H1 (cell line): ENCODE measurements at regions not wholly inside any gene's neighbourhood (a gene's known extent, or its start where the extent isn't known, plus 50 kb on each side); places are given as distances from the start of the nearest gene placed in this dataset.

Experiments used
- CTCF ChIA-PET: fragments of 300-600 bp; sonication (Branson Sonifier 250); formaldehyde crosslinking; loops from one replicate; lab custom pipeline; 2021; ENCODE audit not compliant: partially characterized antibody; lab: Charles Lee
- POLR2A ChIA-PET: fragments of 300-600 bp; sonication (Branson Sonifier 250); formaldehyde crosslinking; loops from one replicate; lab custom pipeline; 2021; ENCODE audit warnings: inconsistent platforms; ENCODE audit not compliant: partially characterized antibody; lab: Charles Lee
- DNase-seq, 2 experiments: peaks; one replicate each; pipeline versions ENCODE4 v3.0.0 to v3.0.0-alpha.2; 2010 to 2022; ENCODE audit warnings: low spot score in 2 of 2, low read depth in 1 of 2, mixed read lengths in 1 of 2
- FAIRE-seq: peaks from 2 replicates; lab custom pipeline; 2011; peaks lifted over from hg19 to GRCh38; lab: Jason Lieb, UNC
- H2AFZ ChIP-seq: 2 replicates; pipeline ENCODE4 v1.8.1; 2012; ENCODE audit warnings: low read length, inconsistent platforms
- H2AK5ac ChIP-seq: 2 replicates; pipeline ENCODE4 v1.6.1; 2013; ENCODE audit warnings: low read depth, low read length
- H2BK120ac ChIP-seq: replicated peaks from 2 replicates; pipeline ENCODE3; 2013; ENCODE audit warnings: low read depth, low read length, inconsistent platforms
- H2BK12ac ChIP-seq: 2 replicates; pipeline ENCODE4 v1.6.1; 2013; ENCODE audit warnings: low read depth, low read length
- H2BK15ac ChIP-seq: 2 replicates; pipeline ENCODE4 v1.6.1; 2013; ENCODE audit warnings: low read length
- H2BK20ac ChIP-seq: 2 replicates; pipeline ENCODE4 v1.6.1; 2013; ENCODE audit warnings: low read length
- H2BK5ac ChIP-seq: 2 replicates; pipeline ENCODE4 v1.6.1; 2013; ENCODE audit warnings: low read depth, low read length
- H3K14ac ChIP-seq: 2 replicates; pipeline ENCODE4 v1.6.1; 2013; ENCODE audit warnings: inconsistent platforms; ENCODE audit not compliant: insufficient read length
- H3K18ac ChIP-seq: 2 replicates; pipeline ENCODE4 v1.6.1; 2013; ENCODE audit warnings: low read length; ENCODE audit errors: extremely low read depth
- H3K23ac ChIP-seq: 2 replicates; pipeline ENCODE4 v1.6.1; 2013; ENCODE audit warnings: inconsistent platforms; ENCODE audit not compliant: insufficient read length
- H3K23me2 ChIP-seq: 2 replicates; pipeline ENCODE4 v1.6.1; 2013; ENCODE audit warnings: low read depth, low read length
- H3K27ac ChIP-seq: 2 replicates; pipeline ENCODE4 v1.6.1; 2011; ENCODE audit warnings: low read depth, low read length, inconsistent platforms
- H3K27me3 ChIP-seq, 4 experiments: replicated peaks in 1 of 4; 1 replicate in 1 of 4; 2 replicates in 3 of 4; pipeline versions ENCODE4 v1.6.1 to v1.8.1; 2011 to 2013; ENCODE audit warnings: low read length in 3 of 4, mild to moderate bottlenecking in 3 of 4, inconsistent platforms in 2 of 4, mixed read lengths in 2 of 4, moderate library complexity in 1 of 4; ENCODE audit not compliant: control insufficient read depth in 3 of 4, insufficient read depth in 3 of 4; ENCODE audit errors: extremely low read depth in 1 of 4
- H3K36me3 ChIP-seq, 4 experiments: 2 replicates each; pipeline versions ENCODE4 v1.6.1 to v1.8.1; 2011 to 2013; ENCODE audit warnings: mild to moderate bottlenecking in 4 of 4, low read length in 3 of 4, moderate library complexity in 2 of 4, control low read depth in 1 of 4, inconsistent platforms in 1 of 4; ENCODE audit not compliant: insufficient read depth in 4 of 4, control insufficient read depth in 2 of 4
- H3K4ac ChIP-seq: replicated peaks from 2 replicates; pipeline ENCODE3; 2013; ENCODE audit warnings: low read length, low read depth, mixed read lengths, inconsistent platforms; ENCODE audit not compliant: insufficient read length
- H3K4me1 ChIP-seq, 4 experiments: replicated peaks in 1 of 4; 1 replicate in 1 of 4; 2 replicates in 3 of 4; pipeline versions ENCODE4 v1.6.1 to v1.8.1; 2011 to 2013; ENCODE audit warnings: low read length in 3 of 4, inconsistent platforms in 2 of 4, mixed read lengths in 1 of 4; ENCODE audit not compliant: insufficient read depth in 4 of 4, control insufficient read depth in 3 of 4
- H3K4me2 ChIP-seq, 2 experiments: 2 replicates each; pipeline versions ENCODE4 v1.6.1 to v1.8.1; 2011 to 2013; ENCODE audit warnings: low read depth in 2 of 2, low read length in 2 of 2, control low read depth in 1 of 2, inconsistent platforms in 1 of 2, mild to moderate bottlenecking in 1 of 2; ENCODE audit not compliant: insufficient read depth in 1 of 2
- H3K4me3 ChIP-seq, 4 experiments: fragments of 200-600, 300-600 bp in 1 of 4; sonication (generic), shearing (Covaris generic), sonication (Bioruptor Twin) in 1 of 4; 2 replicates each; pipeline versions ENCODE4 v1.5.1 to v1.8.1; 2011 to 2016; ENCODE audit warnings: low read length in 4 of 4, low read depth in 3 of 4, control low read depth in 2 of 4, inconsistent platforms in 2 of 4, mild to moderate bottlenecking in 2 of 4, mixed read lengths in 1 of 4, moderate library complexity in 1 of 4; ENCODE audit not compliant: insufficient read depth in 2 of 4; ENCODE audit errors: extremely low read depth in 1 of 4
- H3K56ac ChIP-seq: replicated peaks from 2 replicates; pipeline ENCODE3; 2013; ENCODE audit warnings: low read depth, mild to moderate bottlenecking, mixed read lengths, low read length, inconsistent platforms; ENCODE audit not compliant: insufficient read length
- H3K79me1 ChIP-seq: 2 replicates; pipeline ENCODE4 v1.6.1; 2013; ENCODE audit warnings: low read depth, low read length, control low read depth
- H3K79me2 ChIP-seq, 2 experiments: 2 replicates each; pipeline versions ENCODE4 v1.6.1 to v1.8.1; 2012 to 2013; ENCODE audit warnings: low read length in 2 of 2, mild to moderate bottlenecking in 2 of 2, inconsistent platforms in 1 of 2; ENCODE audit not compliant: insufficient read depth in 2 of 2, control insufficient read depth in 1 of 2
- H3K9ac ChIP-seq, 4 experiments: replicated peaks in 1 of 4; 1 replicate in 1 of 4; 2 replicates in 3 of 4; pipeline versions ENCODE4 v1.6.1 to v1.8.1; 2011 to 2013; ENCODE audit warnings: low read depth in 3 of 4, low read length in 3 of 4, control low read depth in 2 of 4, mild to moderate bottlenecking in 2 of 4, moderate library complexity in 2 of 4, inconsistent platforms in 1 of 4; ENCODE audit errors: extremely low read depth in 1 of 4
- H3K9me3 ChIP-seq, 2 experiments: 2 replicates each; pipeline versions ENCODE4 v1.6.1 to v1.8.1; 2012 to 2013; ENCODE audit warnings: mild to moderate bottlenecking in 2 of 2, moderate library complexity in 2 of 2, control low read depth in 1 of 2, inconsistent platforms in 1 of 2, low read depth in 1 of 2, low read length in 1 of 2, mixed read lengths in 1 of 2; ENCODE audit not compliant: insufficient read depth in 2 of 2
- H4K20me1 ChIP-seq, 2 experiments: replicated peaks in 1 of 2; 2 replicates each; pipeline versions ENCODE3 to v1.8.1; 2011 to 2013; ENCODE audit warnings: inconsistent platforms in 2 of 2, low read length in 2 of 2, mild to moderate bottlenecking in 1 of 2; ENCODE audit not compliant: insufficient read depth in 2 of 2, control insufficient read depth in 1 of 2
- H4K5ac ChIP-seq: 2 replicates; pipeline ENCODE4 v1.6.1; 2013; ENCODE audit warnings: low read length, low read depth, mixed read lengths, inconsistent platforms; ENCODE audit not compliant: insufficient read length
- H4K8ac ChIP-seq: 2 replicates; pipeline ENCODE4 v1.8.0; 2013; ENCODE audit warnings: mild to moderate bottlenecking, moderate library complexity, low read length, inconsistent platforms; ENCODE audit not compliant: insufficient read depth; ENCODE audit errors: extremely low read depth
- H4K91ac ChIP-seq: replicated peaks from 2 replicates; pipeline ENCODE3; 2013; ENCODE audit warnings: low read length, mixed read lengths, inconsistent platforms; ENCODE audit not compliant: insufficient read length
- ASH2L ChIP-seq: fragments of 200-600, 300-600 bp; sonication (generic); IDR thresholded peaks from one replicate; pipeline ENCODE4 v1.7.1; 2017; ENCODE audit warnings: low read length
- BACH1 ChIP-seq: IDR thresholded peaks from 2 replicates; pipeline ENCODE4 v1.6.1; 2012; ENCODE audit warnings: low read length, improper control_type of control experiment
- BRCA1 ChIP-seq: IDR thresholded peaks from 2 replicates; pipeline ENCODE4 v1.6.1; 2012; ENCODE audit warnings: low read depth, low read length, improper control_type of control experiment
- EGR1 ChIP-seq: IDR thresholded peaks from 2 replicates; pipeline ENCODE4 v1.6.1; 2011; ENCODE audit warnings: low read depth, low read length, borderline replicate concordance
- EP300 ChIP-seq, 2 experiments: IDR thresholded peaks; 1 replicate in 1 of 2; 2 replicates in 1 of 2; pipeline ENCODE4 v1.6.1; 2011 to 2012; ENCODE audit warnings: low read depth in 2 of 2, low read length in 2 of 2, mild to moderate bottlenecking in 2 of 2, borderline replicate concordance in 1 of 2, inconsistent platforms in 1 of 2, moderate library complexity in 1 of 2
- JUN ChIP-seq: IDR thresholded peaks from 2 replicates; pipeline ENCODE4 v1.6.1; 2011; ENCODE audit warnings: low read depth, mild to moderate bottlenecking, improper control_type of control experiment, low read length
- JUND ChIP-seq: IDR thresholded peaks from 2 replicates; pipeline ENCODE4 v1.6.1; 2011; ENCODE audit warnings: mild to moderate bottlenecking, improper control_type of control experiment, low read length
- KDM1A ChIP-seq: fragments of 200-600, 300-600 bp; sonication (generic); IDR thresholded peaks from 2 replicates; pipeline ENCODE4 v1.7.1; 2016; ENCODE audit warnings: mild to moderate bottlenecking, low read length, borderline replicate concordance
- PHF8 ChIP-seq: fragments of 200-600 bp; sonication (generic); conservative IDR thresholded peaks from 2 replicates; pipeline ENCODE4 v1.7.1; 2012; ENCODE audit warnings: low read depth, mild to moderate bottlenecking, inconsistent platforms, low read length, moderate library complexity
- RNF2 ChIP-seq: fragments of 200-900, 300-1000 bp; sonication (generic); IDR thresholded peaks from 2 replicates; pipeline ENCODE4 v1.7.1; 2016; ENCODE audit warnings: borderline replicate concordance, low read depth, mild to moderate bottlenecking, antibody characterized with exemption, low read length; ENCODE audit not compliant: poor library complexity, severe bottlenecking; ENCODE audit errors: missing control alignments
- RXRA ChIP-seq: IDR thresholded peaks from 2 replicates; pipeline ENCODE4 v1.6.1; 2011; ENCODE audit warnings: low read depth, mild to moderate bottlenecking, low read length, moderate library complexity; ENCODE audit not compliant: insufficient read depth
- SAP30 ChIP-seq: fragments of 300-600 bp; sonication (generic); IDR thresholded peaks from 2 replicates; pipeline ENCODE4 v1.7.1; 2012; ENCODE audit warnings: low read length, moderate library complexity, mild to moderate bottlenecking, inconsistent platforms; ENCODE audit not compliant: insufficient read depth, insufficient replicate concordance
- SP4 ChIP-seq: IDR thresholded peaks from 2 replicates; pipeline ENCODE4 v1.6.1; 2012; ENCODE audit warnings: low read length, inconsistent platforms
- SRF ChIP-seq: IDR thresholded peaks from 2 replicates; pipeline ENCODE4 v1.6.1; 2011; ENCODE audit warnings: mild to moderate bottlenecking, low read depth, low read length, moderate library complexity
- TAF1 ChIP-seq: IDR thresholded peaks from 2 replicates; pipeline ENCODE4 v1.6.1; 2011; ENCODE audit warnings: mild to moderate bottlenecking, low read depth, low read length
- YY1 ChIP-seq: IDR thresholded peaks from 2 replicates; pipeline ENCODE4 v1.6.1; 2011; ENCODE audit warnings: low read depth, mild to moderate bottlenecking, low read length
- whole genome bisulfite sequencing, 2 experiments: shearing (Covaris generic) in 1 of 2; methylation state at CpG; one replicate each; pipeline versions ENCODE4 v1.1.6 to v1.1.7; 2013 to 2015; ENCODE audit warnings: low lambda C conversion rate in 2 of 2, mixed read lengths in 2 of 2, inconsistent platforms in 1 of 2, low coverage in 1 of 2, missing lambda C conversion rate in 1 of 2; ENCODE audit not compliant: insufficient replicate concordance in 2 of 2, insufficient coverage in 1 of 2, insufficient read length in 1 of 2; ENCODE audit errors: extremely low coverage in 1 of 2, missing lambda C conversion rate in 1 of 2; 5-methylcytosine and 5-hydroxymethylcytosine counted together

GRCh38 chr11:130710021-130710420, 206.3 kb downstream of the SNX19 start:
- Histone ChIP-seq H3K23ac (no peak overlapping the region), H4K91ac (no peak overlapping the region), H3K9me3 (no peaks in the 10 kb centered on the region), H3K27ac (no peak overlapping the region), H3K4me1 (no peaks in the 10 kb centered on the region; a peak in 1 of 7 replicates), H3K4me3 (no peak overlapping the region), H2BK15ac (no peak overlapping the region), H2AFZ (no peak overlapping the region), H3K27me3 (no peaks in the 10 kb centered on the region), H3K9ac (no peak overlapping the region), H3K23me2 (no peaks in the 10 kb centered on the region), H2BK12ac (no peak overlapping the region), H3K79me1 (no peaks in the 10 kb centered on the region), H3K79me2 (no peaks in the 10 kb centered on the region), H2BK120ac (no peak overlapping the region), H3K14ac (no peak overlapping the region), H2BK20ac (no peak overlapping the region), H2AK5ac (no peak overlapping the region), H4K20me1 (no peaks in the 10 kb centered on the region), H2BK5ac (no peak overlapping the region), H4K8ac (no peak overlapping the region), H3K18ac (no peak overlapping the region), H3K4ac (no peak overlapping the region), H3K36me3 (no peaks in the 10 kb centered on the region), H4K5ac (no peak overlapping the region), H3K4me2 (no peak overlapping the region), H3K56ac (no peak overlapping the region)
- no peak for FAIRE-seq
- ChIA-PET CTCF (interaction anchor here (0.6 to 1.2 kb wide), 3 partner anchors 19 to 153 kb away, joined by 3 to 4 read pairs (median 4); no protein-coding TSS in a partner anchor), POLR2A (no interaction called here)
- DNase-seq: no peak
- WGBS, 2 experiments: 89% methylated on average over 5 of the region's 5 CpGs; no CpG with 5 or more reads in 1 of the 2 experiments
- TF ChIP-seq YY1 (no peak), BRCA1 (no peak), KDM1A (no peak), TAF1 (no peak), EP300 (IDR thresholded peaks at IDR 0.05; ENCODE audit: borderline replicate concordance in 1 of 2, low read depth in 2 of 2, low read length in 2 of 2) (no peak), JUND (no peak), SP4 (no peak), RNF2 (no peak), BACH1 (no peak), SAP30 (no peak), RXRA (no peak), PHF8 (no peak), JUN (no peak), ASH2L (no peak), EGR1 (no peak), SRF (no peak)
